Gastroesophageal sphincter (tissue), 4 donors: ENCODE measurements at regions not wholly inside any gene's neighbourhood (a gene's known extent, or its start where the extent isn't known, plus 50 kb on each side); places are given as distances from the start of the nearest gene placed in this dataset.
A peak's percentile ranks its signal among the peaks of the same experiment; 100 is the strongest.

ENCODE experiments used
- ATAC-seq: fragments of 150-250 bp; one replicate; pipeline ENCODE4 v1.9.1; 2016; ENCODE audit warnings: mild to moderate bottlenecking, moderate library complexity
- H3K27ac ChIP-seq, 4 donors: fragments of 200-600 bp; sonication (generic) in 3 of 4; 1 replicate in 3 of 4; 2 replicates in 1 of 4; pipeline ENCODE4 v1.5.1; 2016 to 2019
- H3K27me3 ChIP-seq: fragments of 200-600 bp; sonication (generic); one replicate; pipeline ENCODE4 v1.5.1; 2019
- H3K36me3 ChIP-seq, 2 donors: fragments of 200-600 bp; sonication (generic); one replicate each; pipeline ENCODE4 v1.5.1; 2019; ENCODE audit warnings: control low read depth in 1 of 2
- H3K4me1 ChIP-seq, 3 donors: fragments of 200-600 bp; sonication (generic); 1 replicate in 2 of 3; 2 replicates in 1 of 3; pipeline ENCODE4 v1.5.1; 2016 to 2019; ENCODE audit warnings: control low read depth in 2 of 3
- H3K4me3 ChIP-seq, 2 donors: fragments of 200-600 bp; sonication (generic); one replicate each; pipeline ENCODE4 v1.5.1; 2019; ENCODE audit warnings: mild to moderate bottlenecking in 1 of 2, moderate library complexity in 1 of 2
- H3K9me3 ChIP-seq, 3 donors: fragments of 200-600 bp; sonication (generic); one replicate each; pipeline ENCODE4 v1.5.1; 2017 to 2019; ENCODE audit warnings: control low read depth in 2 of 3
- EP300 ChIP-seq: sonication (generic); formaldehyde crosslinking; IDR thresholded peaks from one replicate; pipeline ENCODE4 v1.6.1; 2017; ENCODE audit warnings: antibody characterized with exemption, mild to moderate bottlenecking
- POLR2A ChIP-seq, 2 donors: fragments of 450-650 bp; IDR thresholded peaks; one replicate each; pipeline ENCODE4 v1.6.1; 2017; ENCODE audit warnings: antibody characterized with exemption in 2 of 2, mild to moderate bottlenecking in 2 of 2, moderate library complexity in 1 of 2
- POLR2AphosphoS5 ChIP-seq: sonication (generic); formaldehyde crosslinking; IDR thresholded peaks from one replicate; pipeline ENCODE4 v1.6.1; 2017; ENCODE audit warnings: antibody characterized with exemption
- WGBS, 2 donors: methylation state at CpG; one replicate each; pipeline ENCODE4 v1.1.5; 2018; ENCODE audit warnings: low coverage in 1 of 2; 5-methylcytosine and 5-hydroxymethylcytosine counted together
- TF ChIP-seq, protein P1 (sequence below), 4 experiments: fragments of 200-600 bp in 2 of 4; fragments of 450-650 bp in 2 of 4; sonication (generic) in 1 of 4; IDR thresholded peaks; one replicate each; pipeline ENCODE4 v1.5.1; 2017 to 2019; ENCODE audit warnings: antibody characterized with exemption in 4 of 4, mild to moderate bottlenecking in 2 of 4, moderate library complexity in 2 of 4

DNA sequence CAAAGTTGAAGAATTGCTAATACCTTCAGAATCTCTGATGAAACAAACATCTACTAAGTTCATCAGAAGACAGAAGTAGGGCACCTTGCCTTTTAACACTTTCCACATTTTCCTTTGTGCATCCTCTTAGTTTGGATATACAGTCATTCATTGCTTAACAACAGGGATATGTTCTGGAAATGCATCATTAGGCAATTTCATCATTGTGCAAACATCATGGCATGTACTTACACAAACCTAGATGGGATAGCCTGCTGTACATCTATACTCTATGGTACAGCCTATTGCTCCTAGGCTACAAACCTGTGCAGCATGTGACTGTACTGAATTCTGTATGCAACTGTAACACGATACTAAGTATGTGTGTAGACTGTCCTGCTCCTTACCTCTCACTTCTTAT lies 169.8 kb downstream of the SUCLA2 start:
- H3K27ac ChIP-seq = no peak overlapping the region
- TF ChIP-seq, protein P1, sequence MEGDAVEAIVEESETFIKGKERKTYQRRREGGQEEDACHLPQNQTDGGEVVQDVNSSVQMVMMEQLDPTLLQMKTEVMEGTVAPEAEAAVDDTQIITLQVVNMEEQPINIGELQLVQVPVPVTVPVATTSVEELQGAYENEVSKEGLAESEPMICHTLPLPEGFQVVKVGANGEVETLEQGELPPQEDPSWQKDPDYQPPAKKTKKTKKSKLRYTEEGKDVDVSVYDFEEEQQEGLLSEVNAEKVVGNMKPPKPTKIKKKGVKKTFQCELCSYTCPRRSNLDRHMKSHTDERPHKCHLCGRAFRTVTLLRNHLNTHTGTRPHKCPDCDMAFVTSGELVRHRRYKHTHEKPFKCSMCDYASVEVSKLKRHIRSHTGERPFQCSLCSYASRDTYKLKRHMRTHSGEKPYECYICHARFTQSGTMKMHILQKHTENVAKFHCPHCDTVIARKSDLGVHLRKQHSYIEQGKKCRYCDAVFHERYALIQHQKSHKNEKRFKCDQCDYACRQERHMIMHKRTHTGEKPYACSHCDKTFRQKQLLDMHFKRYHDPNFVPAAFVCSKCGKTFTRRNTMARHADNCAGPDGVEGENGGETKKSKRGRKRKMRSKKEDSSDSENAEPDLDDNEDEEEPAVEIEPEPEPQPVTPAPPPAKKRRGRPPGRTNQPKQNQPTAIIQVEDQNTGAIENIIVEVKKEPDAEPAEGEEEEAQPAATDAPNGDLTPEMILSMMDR (IDR thresholded peaks at IDR 0.05) = no peak
- TF ChIP-seq POLR2AphosphoS5 (no peak), EP300 (no peak), POLR2A (IDR thresholded peaks at IDR 0.05) (no peak)
- H3K9me3 ChIP-seq = no peaks in the 10 kb centered on the region
- H3K4me3 ChIP-seq = no peak overlapping the region
- no peaks in the 10 kb centered on the region for H3K36me3 ChIP-seq
- H3K27me3 ChIP-seq = no peaks in the 10 kb centered on the region
- ATAC-seq = no peak
- peaks cover 0 to 2% (median 0%) of the 10 kb centered on the region in 3 donors for H3K4me1 ChIP-seq
- whole genome bisulfite sequencing, 2 donors = no CpG with 5 or more reads among the region's 1 CpG

DNA sequence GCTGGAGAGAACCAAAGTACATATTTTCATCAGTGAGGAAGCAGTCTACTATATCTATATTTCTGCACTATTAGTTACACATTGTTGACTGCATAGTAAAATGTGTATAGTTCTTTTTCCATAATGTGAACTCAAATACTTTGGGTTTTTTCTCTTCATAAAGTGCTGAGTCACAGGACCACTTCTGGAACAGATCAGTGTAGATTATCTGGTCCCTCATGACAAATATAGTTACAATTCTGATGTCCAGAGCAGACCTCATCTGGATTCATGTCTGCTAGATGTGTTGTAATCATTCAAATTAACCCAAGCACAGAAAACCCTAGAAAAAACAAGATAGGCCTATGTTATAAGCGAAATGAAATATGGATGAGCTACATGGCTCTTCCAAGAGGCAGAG lies 171.4 kb downstream of the SUCLA2 start:
- H3K27ac ChIP-seq = no peak overlapping the region
- no peak for TF ChIP-seq POLR2A (IDR thresholded peaks at IDR 0.05)
- TF ChIP-seq, protein P1 (IDR thresholded peaks at IDR 0.05) = no peak
- H3K36me3 ChIP-seq = no peaks in the 10 kb centered on the region
- no peaks in the 10 kb centered on the region for H3K9me3 ChIP-seq
- ATAC-seq = no peak
- 100% methylated on average over 1 of the region's 1 CpG; no CpG with 5 or more reads in 1 of the 2 donors for WGBS, 2 donors
- H3K27me3 ChIP-seq = no peaks in the 10 kb centered on the region
- H3K4me1 ChIP-seq = peaks cover 0 to 8% (median 0%) of the 10 kb centered on the region in 3 donors
- no peak overlapping the region for H3K4me3 ChIP-seq

DNA sequence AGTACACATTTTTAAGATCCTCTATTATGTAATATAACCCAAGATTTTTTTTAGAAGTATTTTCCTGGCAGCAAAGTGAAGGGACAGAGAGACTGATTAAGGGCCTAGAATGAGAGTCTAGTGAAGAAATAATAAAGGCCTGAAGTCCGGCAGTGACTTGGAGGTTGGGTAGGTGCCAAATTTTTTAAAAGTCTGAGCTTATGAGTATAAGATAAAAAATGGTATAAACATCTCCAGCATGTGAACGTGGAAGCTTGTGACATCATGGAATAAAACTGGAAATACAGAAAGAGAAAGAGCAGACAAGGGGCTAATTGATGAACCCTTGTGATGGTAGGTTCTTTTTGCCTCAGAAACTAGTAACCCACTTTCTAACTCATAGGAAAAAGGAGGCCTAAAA lies 174.6 kb downstream of the SUCLA2 start:
- Histone ChIP-seq H3K4me1 (peaks cover 0 to 8% (median 0%) of the 10 kb centered on the region in 3 donors), H3K27ac (peak overlapping the region in 1 of 4 donors; percentile 47), H3K9me3 (no peaks in the 10 kb centered on the region), H3K4me3 (no peak overlapping the region), H3K36me3 (no peaks in the 10 kb centered on the region), H3K27me3 (no peaks in the 10 kb centered on the region)
- WGBS, 2 donors = 6 to 16% methylated on average over 2 of the region's 2 CpGs
- TF ChIP-seq POLR2AphosphoS5 (no peak), POLR2A (IDR thresholded peaks at IDR 0.05) (no peak), EP300 (no peak)
- TF ChIP-seq, protein P1 (IDR thresholded peaks at IDR 0.05) = no peak
- peak; percentile 20 for ATAC-seq

DNA sequence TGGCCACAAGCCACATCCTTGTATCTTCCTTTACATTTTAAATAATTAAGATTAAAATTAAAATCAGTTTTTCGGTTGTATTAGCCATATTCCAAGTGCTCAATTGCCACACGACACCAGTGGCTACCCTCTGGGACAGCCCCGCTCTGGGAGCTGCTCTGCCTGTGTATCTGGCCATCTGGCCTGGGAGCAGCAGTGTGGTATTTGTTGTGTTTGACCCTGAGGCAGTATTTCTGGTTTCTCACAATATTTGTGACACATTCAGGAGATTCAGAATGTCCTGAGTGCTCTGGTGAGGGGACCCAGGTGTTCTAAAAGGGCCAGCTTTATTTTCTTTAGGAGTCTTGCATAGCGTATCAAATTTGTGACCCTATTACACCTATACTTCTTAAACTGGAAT lies 179.0 kb downstream of the SUCLA2 start:
- Histone ChIP-seq H3K27ac (no peak overlapping the region), H3K27me3 (no peaks in the 10 kb centered on the region), H3K9me3 (no peaks in the 10 kb centered on the region), H3K4me1 (peaks cover 0 to 8% (median 0%) of the 10 kb centered on the region in 3 donors), H3K4me3 (no peak overlapping the region), H3K36me3 (no peaks in the 10 kb centered on the region)
- WGBS, 2 donors = 77 to 80% methylated on average over 1 to 4 of the region's 4 CpGs
- ATAC-seq = no peak
- TF ChIP-seq EP300 (no peak), POLR2AphosphoS5 (no peak), POLR2A (IDR thresholded peaks at IDR 0.05) (no peak)
- TF ChIP-seq, protein P1 (IDR thresholded peaks at IDR 0.05) = no peak

DNA sequence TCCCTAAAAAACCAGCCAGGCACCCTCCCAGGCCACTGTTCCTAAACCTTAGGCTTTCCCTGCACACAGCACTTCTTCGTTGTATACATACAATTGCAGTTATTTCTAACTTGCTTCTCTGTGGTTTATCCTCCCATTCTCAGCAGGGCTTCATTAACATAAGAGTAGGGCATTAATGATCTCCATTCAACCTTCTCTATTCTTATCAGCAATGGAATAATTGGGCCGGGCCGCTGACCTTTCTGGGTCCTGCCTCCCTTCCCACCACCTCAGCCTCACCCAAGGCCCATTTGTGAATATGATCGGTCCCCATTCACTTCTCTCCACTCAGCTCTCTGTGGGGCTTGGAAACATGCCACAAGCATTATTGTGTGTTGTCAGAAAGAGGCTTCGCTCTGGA lies 184.2 kb downstream of the SUCLA2 start:
- Histone ChIP-seq H3K36me3 (no peaks in the 10 kb centered on the region), H3K4me3 (no peak overlapping the region), H3K27ac (no peak overlapping the region), H3K27me3 (no peaks in the 10 kb centered on the region), H3K9me3 (no peaks in the 10 kb centered on the region), H3K4me1 (no peaks in the 10 kb centered on the region)
- WGBS, 2 donors = 62 to 70% methylated on average over 4 to 5 of the region's 5 CpGs
- ATAC-seq = no peak
- TF ChIP-seq POLR2A (IDR thresholded peaks at IDR 0.05) (no peak), EP300 (no peak), POLR2AphosphoS5 (no peak)
- TF ChIP-seq, protein P1 (IDR thresholded peaks at IDR 0.05) = no peak
